GM23338 (cell line): ENCODE measurements at regions not wholly inside any gene's neighbourhood (a gene's known extent, or its start where the extent isn't known, plus 50 kb on each side); places are given as distances from the start of the nearest gene placed in this dataset.

Experiments used
- ATAC-seq: fragments of 200-7000 bp; cut with Tn5 transposase; 3 replicates; pipeline ENCODE4 v1.9.1; 2020
- DNase-seq: peaks from one replicate; pipeline ENCODE4 v3.0.0-alpha.2; 2015; ENCODE audit warnings: low spot score
- H2AFZ ChIP-seq: fragments of 200-600 bp; sonication (generic); 2 replicates; pipeline ENCODE4 v1.8.0; 2016; ENCODE audit warnings: antibody characterized with exemption, mild to moderate bottlenecking, moderate library complexity
- H3F3A ChIP-seq: fragments of 200-600 bp; sonication (generic); replicated peaks from 2 replicates; pipeline ENCODE4 v1.8.0; 2017; ENCODE audit warnings: antibody characterized with exemption, mixed run types, low read depth
- H3K27ac ChIP-seq: fragments of 200-600 bp; sonication (generic); 2 replicates; pipeline ENCODE4 v1.6.1; 2016; ENCODE audit warnings: low read depth
- H3K27me3 ChIP-seq: fragments of 200-600 bp; sonication (generic); 2 replicates; pipeline ENCODE4 v1.8.0; 2016; ENCODE audit warnings: mild to moderate bottlenecking, mixed run types, moderate library complexity; ENCODE audit not compliant: insufficient read depth
- H3K36me3 ChIP-seq: fragments of 200-600 bp; sonication (generic); 2 replicates; pipeline ENCODE4 v1.8.0; 2016; ENCODE audit warnings: mild to moderate bottlenecking; ENCODE audit not compliant: insufficient read depth
- H3K4me1 ChIP-seq: fragments of 200-600 bp; sonication (generic); 2 replicates; pipeline ENCODE4 v1.8.0; 2016; ENCODE audit warnings: mild to moderate bottlenecking, moderate library complexity; ENCODE audit not compliant: insufficient read depth
- H3K4me2 ChIP-seq: fragments of 200-600 bp; sonication (generic); 2 replicates; pipeline ENCODE4 v1.7.1; 2017; ENCODE audit warnings: mixed run types
- H3K4me3 ChIP-seq: fragments of 200-600 bp; sonication (generic); 2 replicates; pipeline ENCODE4 v1.6.1; 2016; ENCODE audit warnings: mixed run types
- H3K79me2 ChIP-seq: fragments of 200-600 bp; sonication (generic); replicated peaks from 2 replicates; pipeline ENCODE4 v1.8.0; 2017; ENCODE audit warnings: mild to moderate bottlenecking; ENCODE audit not compliant: insufficient read depth
- H3K9me2 ChIP-seq: fragments of 200-600 bp; sonication (generic); 2 replicates; pipeline ENCODE4 v1.8.0; 2017; ENCODE audit not compliant: insufficient read depth
- H4K20me1 ChIP-seq: fragments of 200-600 bp; sonication (generic); replicated peaks from 2 replicates; pipeline ENCODE4 v1.8.0; 2017; ENCODE audit warnings: mild to moderate bottlenecking; ENCODE audit not compliant: insufficient read depth
- H3K27ac Mint-ChIP-seq: 2 replicates; pipeline ENCODE4 v1.8.0; 2020; ENCODE audit warnings: inconsistent platforms, mild to moderate bottlenecking, moderate library complexity, mixed read lengths
- H3K27me3 Mint-ChIP-seq: 3 replicates; pipeline ENCODE4 v1.8.0; 2022; ENCODE audit warnings: low read depth, mild to moderate bottlenecking, moderate library complexity, mixed read lengths, inconsistent platforms; ENCODE audit not compliant: insufficient read depth, poor library complexity
- H3K36me3 Mint-ChIP-seq: 3 replicates; pipeline ENCODE4 v1.8.0; 2021; ENCODE audit warnings: low read depth, mild to moderate bottlenecking, inconsistent platforms, moderate library complexity, mixed read lengths
- H3K4me1 Mint-ChIP-seq: 3 replicates; pipeline ENCODE4 v1.8.0; 2020; ENCODE audit warnings: mild to moderate bottlenecking, inconsistent platforms, mixed read lengths
- H3K4me3 Mint-ChIP-seq: 3 replicates; pipeline ENCODE4 v1.8.0; 2021; ENCODE audit warnings: moderate library complexity, mild to moderate bottlenecking, inconsistent platforms, mixed read lengths
- H3K9me3 Mint-ChIP-seq: 3 replicates; pipeline ENCODE4 v1.8.0; 2020; ENCODE audit warnings: moderate library complexity, mild to moderate bottlenecking, inconsistent platforms, mixed read lengths
- CREB1 ChIP-seq: fragments of 250-450 bp; sonication (Bioruptor Pico); IDR thresholded peaks from 2 replicates; pipeline ENCODE4 v1.5.0; 2020; ENCODE audit warnings: low read depth, mild to moderate bottlenecking, moderate library complexity
- EZH2 ChIP-seq: fragments of 200-600 bp; sonication (generic); IDR thresholded peaks from one replicate; pipeline ENCODE4 v1.8.0; 2017; ENCODE audit warnings: antibody characterized with exemption, mild to moderate bottlenecking, low read depth; ENCODE audit not compliant: unreplicated experiment
- EZH2phosphoT487 ChIP-seq: fragments of 200-600 bp; sonication (generic); IDR thresholded peaks from one replicate; pipeline ENCODE4 v1.8.1; 2018; ENCODE audit warnings: antibody characterized with exemption; ENCODE audit not compliant: unreplicated experiment
- JUNB ChIP-seq: IDR thresholded peaks from one replicate; pipeline ENCODE4 v1.6.1; 2016; ENCODE audit warnings: antibody characterized with exemption; ENCODE audit not compliant: unreplicated experiment
- NANOG ChIP-seq: IDR thresholded peaks from 2 replicates; pipeline ENCODE4 v1.6.1; 2016; ENCODE audit warnings: antibody characterized with exemption, borderline replicate concordance
- POLR2AphosphoS5 ChIP-seq: IDR thresholded peaks from 2 replicates; pipeline ENCODE4 v1.6.1; 2016; ENCODE audit warnings: antibody characterized with exemption, low read depth
- STAT1 ChIP-seq: IDR thresholded peaks from one replicate; pipeline ENCODE4 v1.6.1; 2016; ENCODE audit warnings: antibody characterized with exemption; ENCODE audit not compliant: unreplicated experiment
- TF ChIP-seq, protein P1 (sequence below): IDR thresholded peaks from 2 replicates; pipeline ENCODE4 v1.6.1; 2016; ENCODE audit warnings: antibody characterized with exemption
- TF ChIP-seq, protein P2 (sequence below): fragments of 250-450 bp; sonication (Bioruptor Pico); IDR thresholded peaks from 2 replicates; pipeline ENCODE4 v1.5.0; 2020; ENCODE audit warnings: mild to moderate bottlenecking, moderate library complexity
- TF ChIP-seq, protein P3 (sequence below), 2 experiments: fragments of 200-600 bp in 1 of 2; sonication (generic) in 1 of 2; conservative IDR thresholded peaks; 2 replicates each; pipeline versions ENCODE4 v1.5.1 to v1.6.1; 2016 to 2017; ENCODE audit warnings: antibody characterized with exemption in 2 of 2, low read depth in 2 of 2, mild to moderate bottlenecking in 2 of 2, moderate library complexity in 1 of 2

DNA sequence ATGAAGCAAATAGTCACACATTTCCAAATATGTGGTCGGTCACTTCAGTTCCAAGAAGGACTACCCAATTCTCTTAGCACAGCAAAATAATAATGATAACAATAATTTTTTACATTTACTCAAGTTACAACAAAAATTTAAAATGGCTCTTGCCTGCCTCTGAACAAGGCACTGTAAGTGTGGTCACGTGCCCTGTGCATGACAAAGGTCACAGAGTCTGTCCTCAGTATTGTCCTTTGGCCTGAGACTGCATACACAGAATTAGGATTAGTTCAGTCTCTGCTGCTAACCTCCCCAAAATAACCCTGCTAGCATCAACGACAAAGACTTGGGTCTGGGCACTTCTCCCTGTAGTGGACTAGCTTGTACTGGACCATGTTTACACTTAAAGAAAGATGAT lies 297.1 kb upstream of the DUSP10 start:
- Histone ChIP-seq H3K36me3 (no peaks in the 10 kb centered on the region; the same call in 1 of the 2 replicates), H3K9me2 (peaks cover 4% of the 10 kb centered on the region; the same call in 1 of the 2 replicates), H3K79me2 (no peaks in the 10 kb centered on the region), H3F3A (no peaks in the 10 kb centered on the region), H4K20me1 (no peaks in the 10 kb centered on the region), H3K4me3 (no peak overlapping the region), H3K4me1 (no peaks in the 10 kb centered on the region), H3K27ac (no peak overlapping the region), H3K27me3 (no peaks in the 10 kb centered on the region), H3K4me2 (no peak overlapping the region), H2AFZ (no peak overlapping the region)
- ATAC-seq (no peak), DNase-seq (no peak)
- Mint-ChIP-seq H3K4me1 (no peaks in the 10 kb centered on the region), H3K4me3 (no peak overlapping the region), H3K27me3 (peaks cover 2% of the 10 kb centered on the region), H3K27ac (no peak overlapping the region), H3K36me3 (no peaks in the 10 kb centered on the region), H3K9me3 (no peaks in the 10 kb centered on the region; the same call in 2 of the 3 replicates)
- TF ChIP-seq JUNB, result no peak
- TF ChIP-seq, protein P1, sequence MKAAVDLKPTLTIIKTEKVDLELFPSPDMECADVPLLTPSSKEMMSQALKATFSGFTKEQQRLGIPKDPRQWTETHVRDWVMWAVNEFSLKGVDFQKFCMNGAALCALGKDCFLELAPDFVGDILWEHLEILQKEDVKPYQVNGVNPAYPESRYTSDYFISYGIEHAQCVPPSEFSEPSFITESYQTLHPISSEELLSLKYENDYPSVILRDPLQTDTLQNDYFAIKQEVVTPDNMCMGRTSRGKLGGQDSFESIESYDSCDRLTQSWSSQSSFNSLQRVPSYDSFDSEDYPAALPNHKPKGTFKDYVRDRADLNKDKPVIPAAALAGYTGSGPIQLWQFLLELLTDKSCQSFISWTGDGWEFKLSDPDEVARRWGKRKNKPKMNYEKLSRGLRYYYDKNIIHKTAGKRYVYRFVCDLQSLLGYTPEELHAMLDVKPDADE, result no peak
- TF ChIP-seq CREB1, result no peak
- TF ChIP-seq POLR2AphosphoS5, result no peak
- TF ChIP-seq, protein P2, sequence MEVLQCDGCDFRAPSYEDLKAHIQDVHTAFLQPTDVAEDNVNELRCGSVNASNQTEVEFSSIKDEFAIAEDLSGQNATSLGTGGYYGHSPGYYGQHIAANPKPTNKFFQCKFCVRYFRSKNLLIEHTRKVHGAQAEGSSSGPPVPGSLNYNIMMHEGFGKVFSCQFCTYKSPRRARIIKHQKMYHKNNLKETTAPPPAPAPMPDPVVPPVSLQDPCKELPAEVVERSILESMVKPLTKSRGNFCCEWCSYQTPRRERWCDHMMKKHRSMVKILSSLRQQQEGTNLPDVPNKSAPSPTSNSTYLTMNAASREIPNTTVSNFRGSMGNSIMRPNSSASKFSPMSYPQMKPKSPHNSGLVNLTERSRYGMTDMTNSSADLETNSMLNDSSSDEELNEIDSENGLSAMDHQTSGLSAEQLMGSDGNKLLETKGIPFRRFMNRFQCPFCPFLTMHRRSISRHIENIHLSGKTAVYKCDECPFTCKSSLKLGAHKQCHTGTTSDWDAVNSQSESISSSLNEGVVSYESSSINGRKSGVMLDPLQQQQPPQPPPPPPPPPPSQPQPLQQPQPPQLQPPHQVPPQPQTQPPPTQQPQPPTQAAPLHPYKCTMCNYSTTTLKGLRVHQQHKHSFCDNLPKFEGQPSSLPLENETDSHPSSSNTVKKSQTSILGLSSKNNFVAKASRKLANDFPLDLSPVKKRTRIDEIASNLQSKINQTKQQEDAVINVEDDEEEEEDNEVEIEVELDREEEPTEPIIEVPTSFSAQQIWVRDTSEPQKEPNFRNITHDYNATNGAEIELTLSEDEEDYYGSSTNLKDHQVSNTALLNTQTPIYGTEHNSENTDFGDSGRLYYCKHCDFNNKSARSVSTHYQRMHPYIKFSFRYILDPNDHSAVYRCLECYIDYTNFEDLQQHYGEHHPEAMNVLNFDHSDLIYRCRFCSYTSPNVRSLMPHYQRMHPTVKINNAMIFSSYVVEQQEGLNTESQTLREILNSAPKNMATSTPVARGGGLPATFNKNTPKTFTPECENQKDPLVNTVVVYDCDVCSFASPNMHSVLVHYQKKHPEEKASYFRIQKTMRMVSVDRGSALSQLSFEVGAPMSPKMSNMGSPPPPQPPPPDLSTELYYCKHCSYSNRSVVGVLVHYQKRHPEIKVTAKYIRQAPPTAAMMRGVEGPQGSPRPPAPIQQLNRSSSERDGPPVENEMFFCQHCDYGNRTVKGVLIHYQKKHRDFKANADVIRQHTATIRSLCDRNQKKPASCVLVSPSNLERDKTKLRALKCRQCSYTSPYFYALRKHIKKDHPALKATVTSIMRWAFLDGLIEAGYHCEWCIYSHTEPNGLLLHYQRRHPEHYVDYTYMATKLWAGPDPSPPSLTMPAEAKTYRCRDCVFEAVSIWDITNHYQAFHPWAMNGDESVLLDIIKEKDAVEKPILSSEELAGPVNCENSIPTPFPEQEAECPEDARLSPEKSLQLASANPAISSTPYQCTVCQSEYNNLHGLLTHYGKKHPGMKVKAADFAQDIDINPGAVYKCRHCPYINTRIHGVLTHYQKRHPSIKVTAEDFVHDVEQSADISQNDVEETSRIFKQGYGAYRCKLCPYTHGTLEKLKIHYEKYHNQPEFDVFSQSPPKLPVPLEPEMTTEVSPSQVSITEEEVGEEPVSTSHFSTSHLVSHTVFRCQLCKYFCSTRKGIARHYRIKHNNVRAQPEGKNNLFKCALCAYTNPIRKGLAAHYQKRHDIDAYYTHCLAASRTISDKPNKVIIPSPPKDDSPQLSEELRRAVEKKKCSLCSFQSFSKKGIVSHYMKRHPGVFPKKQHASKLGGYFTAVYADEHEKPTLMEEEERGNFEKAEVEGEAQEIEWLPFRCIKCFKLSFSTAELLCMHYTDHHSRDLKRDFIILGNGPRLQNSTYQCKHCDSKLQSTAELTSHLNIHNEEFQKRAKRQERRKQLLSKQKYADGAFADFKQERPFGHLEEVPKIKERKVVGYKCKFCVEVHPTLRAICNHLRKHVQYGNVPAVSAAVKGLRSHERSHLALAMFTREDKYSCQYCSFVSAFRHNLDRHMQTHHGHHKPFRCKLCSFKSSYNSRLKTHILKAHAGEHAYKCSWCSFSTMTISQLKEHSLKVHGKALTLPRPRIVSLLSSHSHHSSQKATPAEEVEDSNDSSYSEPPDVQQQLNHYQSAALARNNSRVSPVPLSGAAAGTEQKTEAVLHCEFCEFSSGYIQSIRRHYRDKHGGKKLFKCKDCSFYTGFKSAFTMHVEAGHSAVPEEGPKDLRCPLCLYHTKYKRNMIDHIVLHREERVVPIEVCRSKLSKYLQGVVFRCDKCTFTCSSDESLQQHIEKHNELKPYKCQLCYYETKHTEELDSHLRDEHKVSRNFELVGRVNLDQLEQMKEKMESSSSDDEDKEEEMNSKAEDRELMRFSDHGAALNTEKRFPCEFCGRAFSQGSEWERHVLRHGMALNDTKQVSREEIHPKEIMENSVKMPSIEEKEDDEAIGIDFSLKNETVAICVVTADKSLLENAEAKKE, result no peak
- no peak for TF ChIP-seq NANOG
- no peak for TF ChIP-seq EZH2phosphoT487
- TF ChIP-seq, protein P3, sequence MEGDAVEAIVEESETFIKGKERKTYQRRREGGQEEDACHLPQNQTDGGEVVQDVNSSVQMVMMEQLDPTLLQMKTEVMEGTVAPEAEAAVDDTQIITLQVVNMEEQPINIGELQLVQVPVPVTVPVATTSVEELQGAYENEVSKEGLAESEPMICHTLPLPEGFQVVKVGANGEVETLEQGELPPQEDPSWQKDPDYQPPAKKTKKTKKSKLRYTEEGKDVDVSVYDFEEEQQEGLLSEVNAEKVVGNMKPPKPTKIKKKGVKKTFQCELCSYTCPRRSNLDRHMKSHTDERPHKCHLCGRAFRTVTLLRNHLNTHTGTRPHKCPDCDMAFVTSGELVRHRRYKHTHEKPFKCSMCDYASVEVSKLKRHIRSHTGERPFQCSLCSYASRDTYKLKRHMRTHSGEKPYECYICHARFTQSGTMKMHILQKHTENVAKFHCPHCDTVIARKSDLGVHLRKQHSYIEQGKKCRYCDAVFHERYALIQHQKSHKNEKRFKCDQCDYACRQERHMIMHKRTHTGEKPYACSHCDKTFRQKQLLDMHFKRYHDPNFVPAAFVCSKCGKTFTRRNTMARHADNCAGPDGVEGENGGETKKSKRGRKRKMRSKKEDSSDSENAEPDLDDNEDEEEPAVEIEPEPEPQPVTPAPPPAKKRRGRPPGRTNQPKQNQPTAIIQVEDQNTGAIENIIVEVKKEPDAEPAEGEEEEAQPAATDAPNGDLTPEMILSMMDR (conservative IDR thresholded peaks at IDR 0.05; ENCODE audit: low read depth in 2 of 2), result no peak
- TF ChIP-seq EZH2, result no peak
- TF ChIP-seq STAT1, result no peak
